ENCODE measurements at regions not wholly inside any gene's neighbourhood (a gene's known extent, or its start where the extent isn't known, plus 50 kb on each side); places are given as distances from the start of the nearest gene placed in this dataset.
"Not testable (repeated sequence)": the region's sequence is repeated elsewhere in the genome, so short reads cannot be mapped to it uniquely, and the experiment has no call there.

- not testable (repeated sequence) for TF ChIP-seq CTCF (IDR thresholded peaks at IDR 0.05; ENCODE audit: extremely low read depth in 1 of 2, insufficient read depth in 1 of 2, low read depth in 1 of 2, low read length in 2 of 2); MAX (IDR thresholded peaks at IDR 0.05; ENCODE audit: insufficient read depth, insufficient read length); POLR2AphosphoS5 (IDR thresholded peaks at IDR 0.05; ENCODE audit: insufficient read depth, low read depth, low read length); EZH2 (IDR thresholded peaks at IDR 0.05; ENCODE audit: borderline replicate concordance, low read depth, low read length, severe bottlenecking); JUN (IDR thresholded peaks at IDR 0.05; ENCODE audit: borderline replicate concordance, insufficient read depth, insufficient read length, low read depth); POLR2A (IDR thresholded peaks at IDR 0.05; ENCODE audit: low read depth, low read length); MYC (IDR thresholded peaks at IDR 0.05; ENCODE audit: low read depth, low read length); FOS (IDR thresholded peaks at IDR 0.05; ENCODE audit: borderline replicate concordance, insufficient read depth, low read length); GATA2 (IDR thresholded peaks at IDR 0.05; ENCODE audit: insufficient read depth, insufficient read length, low read depth, low read length)
Observed at GRCh38 chr3:195637473-195638233, 53.9 kb upstream of the APOD start.
